DMS153 treated with DMSO at 0.1 percent for 48 hours (cell line): ENCODE measurements at regions not wholly inside any gene's neighbourhood (a gene's known extent, or its start where the extent isn't known, plus 50 kb on each side); places are given as distances from the start of the nearest gene placed in this dataset.

Source experiments
- DNase-seq: peaks from one replicate; lab custom pipeline; 2025; ENCODE audit not compliant: unreplicated experiment; lab: John Stamatoyannopoulos, UW

- DNase-seq: no peak
These were observed 346.5 kb downstream of the ZNF536 start for GRCh38 chr19:30718707-30719106.

GRCh38 chr19:30718014-30718413, 345.8 kb downstream of the ZNF536 start:
- no peak for DNase-seq

GRCh38 chr19:30717381-30717780, 345.2 kb downstream of the ZNF536 start:
- DNase-seq: no peak

DNA sequence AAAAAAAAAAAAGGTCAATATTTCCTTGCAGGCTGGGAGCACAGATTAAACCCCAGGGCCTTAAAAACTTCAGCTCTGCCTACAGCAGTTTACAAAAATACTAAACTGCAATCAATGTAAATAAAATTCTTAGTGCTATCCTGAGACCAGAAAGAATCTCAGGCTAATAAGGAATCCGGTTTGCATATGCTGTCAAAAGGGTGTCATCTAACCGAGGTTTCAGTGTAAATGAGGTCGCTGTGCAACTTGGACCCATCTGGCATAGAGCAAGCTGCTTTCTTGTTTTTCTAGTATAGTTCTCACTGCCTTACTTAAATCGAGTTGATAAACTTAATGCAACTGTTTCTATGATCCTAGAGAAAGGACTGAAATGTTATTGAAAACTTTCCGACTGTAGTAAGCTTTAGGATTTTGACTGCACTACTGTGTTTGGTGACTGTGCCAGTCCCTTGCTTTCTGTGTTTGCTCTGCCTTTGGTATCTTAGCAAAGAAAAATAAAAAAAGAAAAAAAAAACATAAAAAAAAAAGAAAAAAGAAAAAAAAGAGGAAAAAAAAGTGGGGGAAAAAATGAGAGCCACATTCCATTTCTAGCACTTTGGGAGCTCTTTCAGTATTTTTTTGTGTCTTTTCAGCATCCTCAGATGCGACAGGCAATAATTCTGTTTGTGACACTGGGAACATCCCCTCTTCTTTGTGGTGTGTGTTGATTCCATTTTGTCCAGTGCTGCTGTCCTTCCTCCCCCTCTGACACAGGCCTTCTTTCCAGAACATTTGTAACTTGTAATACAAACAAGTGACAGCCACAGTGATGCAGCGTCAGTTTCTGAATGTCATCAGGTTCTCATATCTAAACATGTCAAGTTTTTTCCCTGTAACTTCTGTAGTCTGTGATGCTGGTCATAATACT, 340.5 kb downstream of the ZNF536 start:
- no peak for DNase-seq

DNA sequence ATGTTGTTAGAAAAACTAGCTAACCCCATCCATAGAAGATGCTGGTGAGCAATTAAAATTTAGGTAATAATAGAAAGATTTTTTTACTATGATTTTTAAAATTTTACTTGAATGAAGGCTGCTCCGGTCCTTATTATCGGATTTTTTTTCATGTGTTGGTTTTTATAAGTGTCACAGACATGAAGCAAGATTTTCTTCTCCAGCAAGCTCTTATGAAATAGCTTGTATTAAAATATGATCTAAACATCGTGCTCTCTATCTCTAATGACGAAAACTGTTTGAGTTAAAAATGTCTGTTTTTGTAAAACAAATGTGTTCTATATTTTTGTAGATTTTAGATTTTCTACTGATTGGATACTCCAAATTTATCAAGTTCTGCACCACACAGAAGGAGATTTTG, 339.6 kb downstream of the ZNF536 start:
- no peak for DNase-seq

DNA sequence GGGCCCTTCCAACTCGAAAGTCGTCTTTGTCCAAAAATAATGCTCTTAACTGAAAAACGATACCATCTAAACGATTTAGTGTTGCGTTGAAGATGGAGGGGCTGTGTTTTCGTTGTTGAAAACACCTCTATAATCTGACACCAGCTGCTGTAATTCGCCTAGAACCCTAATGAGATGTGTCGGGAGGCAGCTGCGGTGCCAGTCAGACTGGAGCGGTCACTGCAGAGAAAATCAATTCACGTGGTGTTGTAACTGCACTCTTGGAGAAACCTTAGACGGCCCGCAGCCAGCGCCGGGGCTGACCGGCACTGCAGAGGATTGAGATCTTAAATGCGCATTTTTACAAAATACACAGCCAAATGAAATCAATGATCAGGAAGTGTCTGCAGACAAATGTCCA, 339.1 kb downstream of the ZNF536 start:
- DNase-seq: no peak

DNA sequence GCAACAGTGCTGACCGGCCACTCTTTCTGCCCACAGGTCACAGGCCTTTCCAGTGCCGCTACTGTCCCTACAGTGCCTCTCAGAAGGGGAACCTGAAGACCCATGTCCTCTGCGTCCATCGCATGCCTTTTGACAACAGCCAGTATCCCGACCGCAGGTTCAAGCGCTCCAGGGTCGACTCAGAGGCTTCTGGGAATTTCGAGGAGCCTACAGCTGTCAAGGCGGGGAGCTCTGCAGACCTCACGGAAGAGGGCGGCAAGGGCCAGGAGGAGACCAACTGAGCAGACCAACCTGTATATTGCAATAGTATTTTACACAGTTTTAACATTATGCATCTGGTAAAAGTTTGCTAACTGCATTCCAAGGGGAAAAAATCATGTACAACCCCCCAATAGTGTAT, 338.5 kb downstream of the ZNF536 start:
- DNase-seq: no peak

GRCh38 chr19:30708416-30709178, 336.4 kb downstream of the ZNF536 start:
- no peak for DNase-seq

DNA sequence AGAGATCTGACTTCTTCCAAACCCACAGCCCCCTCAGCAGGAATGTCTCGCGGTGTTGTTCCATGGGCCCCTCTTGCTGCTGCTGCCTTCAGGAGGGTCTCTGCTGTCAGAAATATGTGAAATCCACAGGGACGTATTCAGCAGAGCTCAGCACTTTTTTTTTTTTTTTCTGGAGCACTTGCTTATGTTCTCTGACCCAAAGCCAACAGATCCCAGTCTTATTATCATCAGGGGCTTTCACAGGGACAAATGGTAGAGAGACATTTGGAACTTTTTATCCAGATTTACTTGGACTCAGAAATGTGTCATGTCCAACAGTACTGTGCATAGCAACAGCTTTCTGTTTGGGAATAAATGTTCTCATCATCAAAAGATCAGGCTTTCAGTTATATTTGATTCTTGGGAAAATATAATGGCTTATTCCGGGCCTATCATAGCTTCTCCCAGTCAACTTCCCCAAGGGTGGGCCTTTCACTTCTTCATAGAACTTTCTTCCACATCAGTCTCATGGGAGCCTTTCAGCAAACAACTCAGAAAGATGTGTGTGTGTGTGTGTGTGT, 332.7 kb downstream of the ZNF536 start:
- no peak for DNase-seq

DNA sequence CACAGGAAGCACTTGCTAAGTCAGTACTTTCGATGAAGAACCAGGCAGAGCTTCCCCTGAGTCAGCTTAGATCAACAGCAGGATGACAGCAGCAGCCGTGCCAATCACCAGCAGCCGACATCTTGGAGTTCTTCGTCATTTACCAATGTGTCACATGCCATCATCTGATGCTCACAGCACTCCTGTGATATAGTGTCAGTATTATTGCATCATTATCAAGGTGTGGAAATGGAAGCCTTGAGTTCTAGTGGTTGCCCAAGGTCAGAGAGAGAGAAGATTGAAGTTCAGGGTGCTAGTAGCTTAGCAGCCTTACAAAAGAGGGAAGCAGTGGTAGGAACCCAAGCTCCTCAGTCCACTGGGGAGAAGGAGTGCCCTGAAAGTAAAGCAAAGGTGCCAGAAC, 331.5 kb downstream of the ZNF536 start:
- DNase-seq: no peak

- DNase-seq: no peak
These were observed 329.0 kb downstream of the ZNF536 start for GRCh38 chr19:30701178-30701577.

DNA sequence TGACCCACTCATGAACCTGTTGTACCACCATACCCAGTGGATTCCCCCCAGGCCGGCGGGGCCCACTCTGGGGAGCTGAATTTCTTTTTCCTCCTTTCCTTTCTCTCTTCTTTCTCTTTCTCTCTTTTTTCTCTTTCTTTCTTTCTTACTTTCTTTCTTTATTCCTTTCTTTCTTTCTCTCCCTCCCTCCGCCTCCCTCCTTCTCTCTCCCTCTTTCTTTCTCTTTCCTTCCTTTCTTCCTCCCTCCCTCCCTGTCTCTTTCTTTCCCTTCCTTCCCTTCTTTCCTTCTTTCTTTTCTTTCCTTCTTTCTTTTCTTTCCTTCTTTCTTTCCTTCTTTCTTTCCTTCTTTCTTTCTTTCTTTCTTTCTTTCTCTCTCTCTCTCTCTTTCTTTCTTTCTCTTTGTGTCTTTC, 327.7 kb downstream of the ZNF536 start:
- DNase-seq: no peak

- no peak for DNase-seq
These were observed 324.3 kb downstream of the ZNF536 start for GRCh38 chr19:30696514-30696913.

GRCh38 chr19:30695171-30695875, 323.1 kb downstream of the ZNF536 start:
- DNase-seq: no peak

DNA sequence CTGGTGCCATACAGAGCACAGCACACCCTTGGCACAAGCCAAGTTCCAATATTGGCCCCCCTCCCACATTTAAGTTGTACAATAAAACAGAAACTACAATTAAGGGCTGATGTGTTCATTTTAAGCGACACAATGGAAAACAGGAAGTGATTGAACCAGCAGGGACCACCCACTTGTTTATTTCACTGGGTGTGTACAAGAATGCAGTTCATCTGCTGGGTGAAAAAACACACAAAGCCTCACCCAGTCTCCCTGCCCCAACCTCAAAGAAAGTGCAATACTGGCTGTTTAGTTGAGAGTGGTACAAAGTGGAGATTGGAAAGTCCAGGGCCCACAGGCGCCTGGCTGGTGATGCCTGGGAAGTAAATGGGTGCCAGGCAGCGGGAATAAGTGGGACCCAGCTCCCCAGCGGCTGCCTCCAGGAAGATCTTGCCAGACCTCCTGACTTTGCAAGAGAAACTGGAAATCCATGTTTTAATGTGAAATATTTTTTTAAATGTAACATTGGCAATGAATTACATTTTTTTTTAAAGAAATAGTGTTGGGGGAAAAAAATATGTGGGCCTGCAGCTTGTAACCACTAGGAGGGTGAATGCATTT, 322.1 kb downstream of the ZNF536 start:
- DNase-seq: no peak

- no peak for DNase-seq
These were observed 320.8 kb downstream of the ZNF536 start for GRCh38 chr19:30692879-30693503.

DNA sequence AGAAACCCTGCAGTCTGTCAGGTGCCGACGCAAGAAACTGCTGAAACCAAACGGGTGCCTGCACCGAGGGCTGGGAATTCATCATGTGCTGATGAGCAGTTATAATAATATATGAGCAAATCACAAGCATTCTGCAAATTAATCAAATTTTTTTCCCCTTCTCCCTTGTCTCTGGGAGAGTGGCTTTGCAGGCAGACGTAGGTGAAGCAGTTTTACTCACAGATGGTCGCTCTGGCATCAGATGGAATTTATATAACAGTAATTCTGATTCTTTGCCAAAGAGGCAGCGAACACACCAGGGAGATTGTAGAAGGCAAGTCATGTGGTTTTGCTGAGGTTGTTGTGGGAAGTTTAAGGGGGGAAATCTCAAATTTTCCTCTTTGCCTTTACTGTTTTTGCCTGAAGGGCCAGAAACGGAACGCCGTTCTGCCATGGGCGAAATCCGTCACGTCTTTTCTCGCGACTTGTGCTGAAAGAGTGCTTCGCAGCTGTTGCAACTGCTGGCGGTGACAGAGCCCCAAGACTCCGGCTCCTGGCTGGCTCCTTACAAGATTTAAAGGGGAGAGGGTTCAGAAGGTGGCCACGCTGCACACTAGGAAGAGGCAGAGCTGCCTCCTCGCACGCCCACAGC, 320.1 kb downstream of the ZNF536 start:
- no peak for DNase-seq

- DNase-seq: no peak
These were observed 319.6 kb downstream of the ZNF536 start for GRCh38 chr19:30691819-30692166.

DNA sequence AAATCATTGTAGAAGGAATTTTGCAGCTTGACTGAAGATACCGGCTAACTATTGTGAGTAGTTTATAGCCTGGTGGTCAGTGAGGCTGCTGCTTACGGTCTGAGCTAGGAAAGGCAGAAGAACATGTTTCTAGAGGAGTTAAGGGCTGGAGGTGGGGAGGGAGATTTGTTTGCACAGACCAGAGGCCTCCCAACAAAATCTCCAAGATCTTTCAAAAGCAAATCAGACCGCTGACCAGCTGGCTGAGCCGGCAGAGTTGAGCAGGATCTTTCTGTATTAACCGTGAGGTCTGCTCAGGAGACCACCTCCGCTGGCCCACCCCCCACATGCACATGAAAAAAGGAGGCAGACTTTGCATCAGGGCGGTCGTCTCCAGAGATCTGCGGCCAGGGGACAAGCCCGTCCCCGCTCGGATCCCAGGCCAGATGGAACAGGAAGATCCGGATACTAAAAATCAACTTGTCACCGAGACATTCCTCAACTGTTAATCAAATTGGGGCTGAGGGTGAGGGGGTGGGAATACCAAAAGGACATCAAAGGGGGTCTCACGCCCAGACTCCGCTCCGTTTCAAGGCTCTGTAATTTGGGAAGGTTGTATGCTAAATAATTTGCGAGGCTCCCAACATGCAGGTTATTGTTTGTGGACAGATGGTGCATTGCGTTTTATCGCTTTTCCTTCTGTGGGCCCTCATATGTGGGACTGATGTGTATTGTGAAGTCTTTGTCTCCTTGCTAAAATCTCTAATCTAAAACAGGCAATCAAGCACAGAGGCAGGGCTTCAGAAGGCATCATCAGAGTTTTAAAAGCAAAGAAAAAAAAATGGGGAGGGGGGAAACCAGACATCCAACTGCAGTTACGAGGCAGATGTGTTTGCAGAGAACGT, 319.0 kb downstream of the ZNF536 start:
- no peak for DNase-seq
